HPDE6-E6E7 (cell line): ENCODE measurements at regions not wholly inside any gene's neighbourhood (a gene's known extent, or its start where the extent isn't known, plus 50 kb on each side); places are given as distances from the start of the nearest gene placed in this dataset.
"Not testable (repeated sequence)": the region's sequence is repeated elsewhere in the genome, so short reads cannot be mapped to it uniquely, and the experiment has no call there.

Experiments
- DNase-seq: peaks from one replicate; pipeline ENCODE4 v3.0.0; 2011; ENCODE audit warnings: missing footprints; ENCODE audit errors: extremely low spot score

GRCh38 chr2:129008881-129009554 lies 690.4 kb upstream of the HS6ST1 start:
- DNase-seq, result no peak

- DNase-seq, result no peak
Observed at GRCh38 chr2:129009555-129010146, 691.0 kb upstream of the HS6ST1 start.

- no peak for DNase-seq
Observed at GRCh38 chr2:129010262-129010661, 691.6 kb upstream of the HS6ST1 start.

- DNase-seq, result no peak
Observed at GRCh38 chr2:129011466-129012061, 692.9 kb upstream of the HS6ST1 start.

- no peak for DNase-seq
Observed at GRCh38 chr2:129014432-129014831, 695.8 kb upstream of the HS6ST1 start.

GRCh38 chr2:129015397-129016285 lies 697.0 kb upstream of the HS6ST1 start:
- no peak for DNase-seq

GRCh38 chr2:129016972-129017371 lies 698.3 kb upstream of the HS6ST1 start:
- no peak for DNase-seq

- DNase-seq, result no peak
Observed at GRCh38 chr2:129024796-129025195, 706.1 kb upstream of the HS6ST1 start.

GRCh38 chr2:129035992-129036391 lies 717.3 kb upstream of the HS6ST1 start:
- no peak for DNase-seq

GRCh38 chr2:129043677-129044076 lies 725.0 kb upstream of the HS6ST1 start:
- DNase-seq, result not testable (repeated sequence)

- not testable (repeated sequence) for DNase-seq
Observed at GRCh38 chr2:129046475-129046874, 727.8 kb upstream of the HS6ST1 start.

GRCh38 chr2:129050101-129050500 lies 731.4 kb upstream of the HS6ST1 start:
- DNase-seq, result no peak

- DNase-seq, result no peak
Observed at GRCh38 chr2:129055242-129055641, 736.6 kb upstream of the HS6ST1 start.

GRCh38 chr2:129055824-129056223 lies 737.2 kb upstream of the HS6ST1 start:
- DNase-seq, result no peak

GRCh38 chr2:129056309-129056958 lies 737.8 kb upstream of the HS6ST1 start:
- DNase-seq, result peak; percentile 98

GRCh38 chr2:129056959-129057317 lies 738.3 kb upstream of the HS6ST1 start:
- no peak for DNase-seq

GRCh38 chr2:129058981-129059380 lies 740.3 kb upstream of the HS6ST1 start:
- no peak for DNase-seq

GRCh38 chr2:129059476-129059875 lies 740.8 kb upstream of the HS6ST1 start:
- DNase-seq, result no peak

GRCh38 chr2:129061069-129061768 lies 742.6 kb upstream of the HS6ST1 start:
- peak; percentile 64 for DNase-seq

GRCh38 chr2:129061769-129062121 lies 743.1 kb upstream of the HS6ST1 start:
- no peak for DNase-seq
